ENCODE measurements at regions not wholly inside any gene's neighbourhood (a gene's known extent, or its start where the extent isn't known, plus 50 kb on each side); places are given as distances from the start of the nearest gene placed in this dataset.

- TF ChIP-seq CTCF (IDR thresholded peaks at IDR 0.05; ENCODE audit: insufficient read depth, low read length) = no peak
- peak; percentile 73 for DNase-seq (ENCODE audit: low read depth)
- no peak overlapping the region for H3K4me3 ChIP-seq (ENCODE audit: low read depth, low read length)
These were observed 480.4 kb upstream of the USP24 start for GRCh38 chr1:55695552-55695951.

- no peak for DNase-seq (ENCODE audit: low read depth)
- no peak for TF ChIP-seq CTCF (IDR thresholded peaks at IDR 0.05; ENCODE audit: insufficient read depth, low read length)
- no peak overlapping the region for H3K4me3 ChIP-seq (ENCODE audit: low read depth, low read length)
These were observed 480.0 kb upstream of the USP24 start for GRCh38 chr1:55695151-55695550.

GRCh38 chr1:55694310-55694801 is 479.2 kb upstream of the USP24 start:
- H3K4me3 ChIP-seq (ENCODE audit: low read depth, low read length) = no peak overlapping the region
- peak; percentile 85 for DNase-seq (ENCODE audit: low read depth)
- TF ChIP-seq CTCF (IDR thresholded peaks at IDR 0.05; ENCODE audit: insufficient read depth, low read length) = no peak

GRCh38 chr1:55692726-55693125 is 477.6 kb upstream of the USP24 start:
- TF ChIP-seq CTCF (IDR thresholded peaks at IDR 0.05; ENCODE audit: insufficient read depth, low read length) = no peak
- DNase-seq (ENCODE audit: low read depth) = no peak
- no peak overlapping the region for H3K4me3 ChIP-seq (ENCODE audit: low read depth, low read length)

- peak; percentile 58 for DNase-seq (ENCODE audit: low read depth)
- no peak for TF ChIP-seq CTCF (IDR thresholded peaks at IDR 0.05; ENCODE audit: insufficient read depth, low read length)
- no peak overlapping the region for H3K4me3 ChIP-seq (ENCODE audit: low read depth, low read length)
These were observed 475.2 kb upstream of the USP24 start for GRCh38 chr1:55690366-55690765.

GRCh38 chr1:55689800-55690199 is 474.6 kb upstream of the USP24 start:
- no peak for TF ChIP-seq CTCF (IDR thresholded peaks at IDR 0.05; ENCODE audit: insufficient read depth, low read length)
- DNase-seq (ENCODE audit: low read depth) = no peak
- no peak overlapping the region for H3K4me3 ChIP-seq (ENCODE audit: low read depth, low read length)

- TF ChIP-seq CTCF (IDR thresholded peaks at IDR 0.05; ENCODE audit: insufficient read depth, low read length) = no peak
- H3K4me3 ChIP-seq (ENCODE audit: low read depth, low read length) = no peak overlapping the region
- DNase-seq (ENCODE audit: low read depth) = peak; percentile 56
These were observed 470.4 kb upstream of the USP24 start for GRCh38 chr1:55685560-55685959.
